Upper lobe of left lung (tissue), 6 donors: ENCODE measurements at regions not wholly inside any gene's neighbourhood (a gene's known extent, or its start where the extent isn't known, plus 50 kb on each side); places are given as distances from the start of the nearest gene placed in this dataset.

ENCODE experiments used
- ATAC-seq, 2 donors: fragments of 200-7000 bp; cut with Tn5 transposase; one replicate each; pipeline ENCODE4 v1.9.1; 2022; ENCODE audit warnings: mild to moderate bottlenecking in 2 of 2, moderate library complexity in 2 of 2; ENCODE audit not compliant: low FRiP score in 2 of 2
- DNase-seq, 2 donors: peaks; one replicate each; pipeline ENCODE4 v3.0.0-alpha.2; 2019 to 2020
- H3K27ac ChIP-seq, 4 donors: fragments of 200-600 bp; sonication (generic); one replicate each; pipeline ENCODE4 v1.5.1; 2016 to 2019
- H3K27me3 ChIP-seq, 4 donors: fragments of 200-600 bp; sonication (generic); one replicate each; pipeline ENCODE4 v1.5.1; 2017 to 2019
- H3K36me3 ChIP-seq, 4 donors: fragments of 200-600 bp; sonication (generic); one replicate each; pipeline ENCODE4 v1.5.1; 2016 to 2019
- H3K4me1 ChIP-seq, 4 donors: fragments of 200-600 bp; sonication (generic); one replicate each; pipeline ENCODE4 v1.5.1; 2018 to 2019
- H3K4me3 ChIP-seq, 4 donors: fragments of 200-600 bp; sonication (generic); one replicate each; pipeline ENCODE4 v1.5.1; 2017 to 2019; ENCODE audit warnings: mild to moderate bottlenecking in 2 of 4, moderate library complexity in 1 of 4
- H3K9me3 ChIP-seq, 4 donors: fragments of 200-600 bp; sonication (generic); one replicate each; pipeline ENCODE4 v1.5.1; 2018 to 2019
- CTCF ChIP-seq, 6 experiments: fragments of 450-650 bp in 4 of 6; fragments of 200-600 bp in 2 of 6; sonication (generic) in 2 of 6; IDR thresholded peaks; one replicate each; pipeline ENCODE4 v1.5.1; 2016 to 2019; ENCODE audit warnings: antibody characterized with exemption in 6 of 6
- EP300 ChIP-seq, 4 donors: sonication (generic); formaldehyde crosslinking; IDR thresholded peaks; one replicate each; pipeline ENCODE4 v1.5.1; 2017; ENCODE audit warnings: antibody characterized with exemption in 4 of 4, control low read depth in 2 of 4
- POLR2A ChIP-seq, 4 donors: fragments of 450-650 bp; IDR thresholded peaks; one replicate each; pipeline ENCODE4 v1.5.1; 2016 to 2017; ENCODE audit warnings: antibody characterized with exemption in 4 of 4, mild to moderate bottlenecking in 2 of 4
- POLR2AphosphoS5 ChIP-seq, 2 donors: sonication (generic); formaldehyde crosslinking; IDR thresholded peaks; one replicate each; pipeline ENCODE4 v1.5.1; 2017; ENCODE audit warnings: antibody characterized with exemption in 2 of 2
- WGBS, 2 donors: methylation state at CpG; one replicate each; pipeline ENCODE4 v1.1.5; 2017 to 2018; 5-methylcytosine and 5-hydroxymethylcytosine counted together
- donor health status: DM: no; HTN: no; CAD: no; lungs with moderate emphysema.
- donor health status: DM: no; HTN: yes; CAD: no; lungs with severe emphysema.

- Histone ChIP-seq H3K4me3 (no peak overlapping the region), H3K36me3 (no peaks in the 10 kb centered on the region), H3K9me3 (no peaks in the 10 kb centered on the region), H3K27me3 (no peaks in the 10 kb centered on the region), H3K4me1 (no peaks in the 10 kb centered on the region), H3K27ac (no peak overlapping the region)
- no peak for ATAC-seq
- TF ChIP-seq CTCF (IDR thresholded peaks at IDR 0.05) (no peak), POLR2A (IDR thresholded peaks at IDR 0.05) (no peak), POLR2AphosphoS5 (IDR thresholded peaks at IDR 0.05) (no peak), EP300 (IDR thresholded peaks at IDR 0.05) (no peak)
- no peak for DNase-seq
- WGBS, 2 donors = 68 to 77% methylated on average over 6 of the region's 6 CpGs
These were observed 171.4 kb upstream of the SERPINE2 start for GRCh38 chr2:224210286-224211180.

GRCh38 chr2:224209555-224210285 lies 170.6 kb upstream of the SERPINE2 start:
- WGBS, 2 donors = 87 to 92% methylated on average over 9 of the region's 9 CpGs
- TF ChIP-seq POLR2AphosphoS5 (IDR thresholded peaks at IDR 0.05) (no peak), CTCF (IDR thresholded peaks at IDR 0.05) (no peak), POLR2A (IDR thresholded peaks at IDR 0.05) (no peak), EP300 (IDR thresholded peaks at IDR 0.05) (no peak)
- DNase-seq = no peak
- no peaks in the 10 kb centered on the region for H3K36me3 ChIP-seq
- no peaks in the 10 kb centered on the region for H3K27me3 ChIP-seq
- H3K4me1 ChIP-seq = no peaks in the 10 kb centered on the region
- no peaks in the 10 kb centered on the region for H3K9me3 ChIP-seq
- no peak for ATAC-seq
- H3K27ac ChIP-seq = no peak overlapping the region
- no peak overlapping the region for H3K4me3 ChIP-seq

- 87 to 93% methylated on average over 1 of the region's 1 CpG for WGBS, 2 donors
- no peak for ATAC-seq
- Histone ChIP-seq H3K27ac (no peak overlapping the region), H3K36me3 (no peaks in the 10 kb centered on the region), H3K4me3 (no peak overlapping the region), H3K9me3 (no peaks in the 10 kb centered on the region), H3K4me1 (no peaks in the 10 kb centered on the region), H3K27me3 (no peaks in the 10 kb centered on the region)
- no peak for TF ChIP-seq POLR2A (IDR thresholded peaks at IDR 0.05)
- no peak for TF ChIP-seq POLR2AphosphoS5 (IDR thresholded peaks at IDR 0.05)
- no peak for TF ChIP-seq CTCF (IDR thresholded peaks at IDR 0.05)
- no peak for TF ChIP-seq EP300 (IDR thresholded peaks at IDR 0.05)
- DNase-seq = no peak
These were observed 169.4 kb upstream of the SERPINE2 start for GRCh38 chr2:224208443-224208842.

GRCh38 chr2:224208007-224208406 lies 168.9 kb upstream of the SERPINE2 start:
- no peak for ATAC-seq
- H3K4me3 ChIP-seq = no peak overlapping the region
- no peaks in the 10 kb centered on the region for H3K9me3 ChIP-seq
- no peaks in the 10 kb centered on the region for H3K27me3 ChIP-seq
- 36 to 56% methylated on average over 3 of the region's 3 CpGs for WGBS, 2 donors
- DNase-seq = no peak
- H3K4me1 ChIP-seq = no peaks in the 10 kb centered on the region
- no peak overlapping the region for H3K27ac ChIP-seq
- no peaks in the 10 kb centered on the region for H3K36me3 ChIP-seq
- TF ChIP-seq EP300 (IDR thresholded peaks at IDR 0.05) (no peak), POLR2A (IDR thresholded peaks at IDR 0.05) (no peak), CTCF (IDR thresholded peaks at IDR 0.05) (no peak), POLR2AphosphoS5 (IDR thresholded peaks at IDR 0.05) (no peak)
